NCI-H2227 treated with DMSO at 0.1 percent for 48 hours (cell line): ENCODE measurements at regions not wholly inside any gene's neighbourhood (a gene's known extent, or its start where the extent isn't known, plus 50 kb on each side); places are given as distances from the start of the nearest gene placed in this dataset.

Experiments used
- DNase-seq: peaks from one replicate; lab custom pipeline; 2025; lab: John Stamatoyannopoulos, UW

DNA sequence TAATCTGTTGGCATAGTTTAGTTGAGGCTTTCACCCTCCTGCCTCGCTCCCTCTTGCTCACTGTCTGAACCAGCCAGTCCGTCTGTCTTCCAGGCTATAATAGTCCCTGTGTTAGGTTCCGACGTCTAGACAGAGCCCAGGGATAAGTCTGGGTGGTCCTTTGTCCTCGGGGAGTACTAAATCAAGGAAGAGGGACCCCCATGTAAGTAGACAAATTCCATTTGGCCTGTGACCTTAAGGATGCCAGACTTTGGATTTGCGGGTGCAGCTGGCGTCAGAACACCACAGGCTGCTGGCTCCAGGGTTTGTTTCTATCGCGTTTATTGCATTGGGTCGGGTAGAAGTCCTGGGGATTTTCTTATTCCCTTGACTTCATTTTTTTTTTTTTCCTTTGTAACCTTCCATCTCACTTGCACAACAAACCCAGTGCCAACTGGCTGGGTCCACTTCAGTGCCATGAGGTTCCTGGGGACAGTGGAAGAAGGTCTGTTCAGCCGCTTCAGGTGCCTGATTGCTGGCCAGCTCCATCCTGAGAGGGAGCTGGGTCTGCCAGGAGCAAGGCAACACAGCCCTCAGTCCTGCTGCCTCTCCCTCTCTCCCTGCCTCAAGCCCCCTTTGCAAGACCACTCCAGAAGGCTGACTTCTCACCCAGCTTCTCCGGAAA lies 95.4 kb upstream of the KLHL25 start:
- DNase-seq: no peak

DNA sequence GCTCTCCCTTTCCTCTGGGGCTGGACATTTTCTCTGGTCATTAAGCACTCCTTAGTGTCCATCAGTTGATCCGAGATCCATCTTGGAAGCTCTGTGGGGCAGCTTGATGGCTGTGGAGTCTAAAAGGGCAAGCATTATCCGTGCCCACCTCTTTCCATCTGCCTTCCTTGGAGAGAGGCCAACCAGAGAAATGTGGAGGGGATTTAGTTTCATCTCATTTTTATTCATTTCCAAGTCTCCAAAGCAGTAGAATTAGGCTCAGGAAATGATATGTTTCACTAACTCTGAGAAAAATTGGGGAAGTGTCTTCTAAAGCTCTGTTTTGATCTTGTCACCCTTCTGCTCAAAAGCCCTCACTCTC lies 95.9 kb upstream of the KLHL25 start:
- no peak for DNase-seq

DNA sequence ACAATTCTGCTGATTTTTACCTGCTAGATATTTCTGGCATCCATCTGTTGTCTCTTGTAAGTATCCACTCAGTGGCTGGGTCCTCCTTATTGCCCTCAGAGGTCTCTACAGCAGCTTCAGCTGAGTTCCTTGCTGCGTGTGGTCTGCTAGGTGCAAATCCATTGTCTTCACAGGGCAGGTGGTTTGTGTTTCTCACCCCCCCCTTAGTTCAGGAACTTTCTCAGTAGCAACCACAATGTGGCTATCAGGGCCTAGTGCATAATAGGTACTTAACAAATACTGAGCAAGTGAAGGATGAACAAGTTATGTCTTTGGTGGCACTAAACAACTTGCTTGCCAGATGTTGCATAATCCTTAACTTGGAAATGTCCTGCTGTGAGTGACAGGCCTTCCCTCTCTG lies 96.7 kb upstream of the KLHL25 start:
- no peak for DNase-seq

DNA sequence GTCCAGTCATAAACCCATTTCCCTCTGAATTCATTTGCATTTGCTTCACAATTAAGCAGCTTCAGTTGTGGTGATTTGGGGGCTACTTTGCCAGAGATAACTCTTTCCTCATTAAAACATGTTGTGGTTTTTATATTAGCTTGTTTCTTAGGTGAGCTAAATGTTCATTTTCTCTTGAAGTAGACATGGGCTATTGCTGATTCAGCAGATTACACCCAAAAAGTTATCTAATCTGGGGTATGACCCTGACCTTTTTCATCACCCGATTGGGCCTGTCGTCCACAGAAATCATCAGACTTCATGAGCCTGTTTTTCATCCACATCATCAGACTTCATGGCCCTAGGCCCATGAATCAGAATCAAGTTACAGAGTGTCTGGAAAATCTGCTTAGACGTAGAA lies 97.5 kb upstream of the KLHL25 start:
- DNase-seq: no peak

DNA sequence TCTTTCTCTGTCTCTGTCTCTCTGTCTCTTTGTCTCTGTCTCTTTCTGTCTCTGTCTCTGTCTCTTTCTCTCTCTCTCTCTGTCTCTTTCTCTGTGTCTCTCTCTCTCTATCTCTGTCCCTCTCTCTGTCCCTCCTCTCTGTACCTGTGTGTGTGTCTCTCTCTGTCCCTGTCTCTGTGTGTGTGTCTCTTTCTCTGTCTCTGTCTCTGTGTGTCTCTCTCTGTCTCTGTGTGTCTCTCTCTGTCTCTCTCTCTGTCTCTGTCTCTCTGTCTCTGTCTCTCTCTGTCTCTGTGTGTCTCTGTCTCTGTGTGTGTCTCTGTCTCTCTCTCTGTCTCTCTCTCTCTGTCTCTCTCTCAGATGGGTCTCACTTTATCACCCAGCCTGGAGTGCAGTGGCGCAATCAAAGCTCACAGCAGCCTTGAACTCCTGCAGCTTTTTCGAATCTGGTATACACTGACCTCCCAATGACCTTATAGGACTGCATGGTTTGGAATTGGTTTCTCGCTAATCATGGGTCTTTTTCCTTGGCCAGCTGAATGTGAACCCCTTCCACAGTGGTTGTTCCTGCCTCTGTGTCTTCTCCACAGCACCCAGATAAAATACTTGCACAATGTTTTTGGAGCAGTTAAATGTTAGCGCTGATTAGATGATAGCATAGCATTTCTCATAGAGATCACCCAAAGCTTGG lies 102.6 kb upstream of the KLHL25 start:
- DNase-seq: no peak

DNA sequence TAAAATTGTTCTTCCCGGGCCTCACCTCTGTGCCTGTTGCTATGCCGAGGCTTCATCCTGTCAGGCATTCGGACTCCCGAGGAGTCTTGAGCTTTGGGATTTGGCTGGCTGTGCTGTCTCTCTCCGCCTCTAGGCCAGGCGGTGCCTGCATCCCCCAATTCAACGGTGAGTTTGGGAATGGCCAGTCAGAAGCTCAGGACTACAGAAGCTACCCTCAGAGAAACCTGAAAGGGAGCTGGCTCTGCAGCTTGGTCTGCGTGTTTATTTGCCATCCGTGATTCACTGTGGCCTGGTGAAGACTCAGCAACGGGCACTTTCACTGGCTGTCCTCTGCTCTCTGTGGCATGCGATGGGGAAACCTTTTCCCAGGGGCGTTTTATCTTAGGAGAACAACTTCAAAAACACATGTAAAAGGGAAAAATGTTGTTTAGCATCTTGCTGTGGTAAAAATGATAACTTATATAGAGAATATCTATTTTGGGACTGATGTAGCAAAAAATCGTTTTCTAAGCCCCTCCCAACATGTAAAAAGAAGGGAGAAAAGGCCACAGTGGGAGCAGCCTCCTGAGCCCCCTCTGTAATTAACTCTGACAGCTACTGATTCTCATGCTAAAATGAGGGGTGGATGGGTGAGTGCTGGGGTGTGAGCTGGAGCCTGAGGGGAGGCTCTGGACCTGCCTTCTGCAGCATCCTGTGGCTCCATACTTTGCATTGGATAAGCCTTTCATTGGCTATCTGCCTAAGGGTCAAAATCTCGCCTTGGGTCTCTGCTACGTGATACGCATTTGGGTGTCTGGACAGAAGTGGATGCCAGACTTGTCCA lies 103.4 kb upstream of the KLHL25 start:
- no peak for DNase-seq

DNA sequence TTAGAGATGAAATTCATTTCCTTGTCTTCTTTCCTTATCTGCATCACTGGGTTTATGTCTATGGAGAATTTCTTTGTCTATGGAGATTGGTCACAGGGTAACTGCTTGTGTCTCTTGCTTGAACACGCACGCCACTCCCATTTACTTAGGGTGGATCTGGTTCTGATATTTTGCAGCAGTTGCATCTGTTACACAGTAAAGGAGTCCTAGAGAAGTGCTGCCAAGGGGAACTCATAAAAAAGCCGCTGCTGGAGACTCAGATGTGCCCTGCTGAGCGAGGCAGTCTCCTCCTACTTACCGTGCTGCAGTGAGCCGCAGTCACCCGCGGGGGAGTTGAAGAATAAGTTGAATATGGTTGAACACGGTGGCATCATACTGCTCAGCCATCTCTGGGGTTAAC lies 105.2 kb upstream of the KLHL25 start:
- DNase-seq: no peak

DNA sequence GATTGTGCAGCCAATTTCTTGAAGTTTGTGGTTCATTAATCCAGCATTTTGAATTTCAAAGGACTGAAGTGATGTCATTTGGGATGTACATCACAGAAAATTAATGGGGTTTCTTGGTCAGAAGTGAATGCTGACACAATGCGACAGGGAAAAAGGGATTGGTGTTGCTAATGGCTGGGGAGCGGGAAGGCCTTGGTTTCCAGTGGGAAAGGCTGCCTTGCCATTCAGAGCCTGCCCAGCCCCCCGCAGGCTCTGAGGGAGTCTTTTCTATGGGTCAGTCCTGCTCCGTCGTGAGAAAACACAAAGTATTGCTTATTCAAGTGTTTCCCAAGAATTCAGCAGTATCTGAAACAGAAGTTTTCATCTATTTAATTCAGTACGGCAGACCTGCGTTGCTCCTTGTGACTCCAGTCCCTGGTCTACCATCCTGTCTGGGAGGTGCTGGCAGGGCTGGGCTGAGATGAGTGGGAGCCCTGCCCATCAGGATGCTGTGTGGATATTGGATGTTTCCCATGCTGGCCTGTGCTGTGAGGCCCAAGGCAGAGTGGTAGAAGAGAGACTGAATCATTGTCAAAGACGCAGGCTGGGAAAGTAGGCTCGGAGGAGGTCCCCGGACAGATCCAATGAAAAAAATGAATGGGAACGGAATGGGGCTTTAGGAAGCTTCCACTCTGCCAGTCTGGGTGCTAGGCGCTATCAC lies 111.2 kb upstream of the KLHL25 start:
- no peak for DNase-seq

DNA sequence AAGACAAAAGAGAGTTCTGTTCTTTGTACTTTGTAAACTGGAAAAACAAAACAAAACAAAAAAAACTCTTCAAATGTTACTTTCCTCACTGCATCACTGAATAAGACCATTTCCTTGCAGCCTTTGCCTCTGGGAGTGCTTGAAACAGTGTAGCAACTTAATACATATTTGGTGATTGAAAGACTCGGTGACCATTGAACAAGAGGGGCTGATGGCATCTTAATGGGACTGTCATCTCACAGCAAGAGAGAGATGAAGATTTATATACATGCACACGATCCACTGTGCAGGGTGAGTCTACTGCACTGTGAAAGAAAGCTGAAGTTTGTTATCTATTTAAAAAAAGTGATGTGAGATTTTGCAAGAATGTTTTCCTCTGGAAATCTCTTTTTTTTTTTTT lies 111.9 kb upstream of the KLHL25 start:
- DNase-seq: no peak

DNA sequence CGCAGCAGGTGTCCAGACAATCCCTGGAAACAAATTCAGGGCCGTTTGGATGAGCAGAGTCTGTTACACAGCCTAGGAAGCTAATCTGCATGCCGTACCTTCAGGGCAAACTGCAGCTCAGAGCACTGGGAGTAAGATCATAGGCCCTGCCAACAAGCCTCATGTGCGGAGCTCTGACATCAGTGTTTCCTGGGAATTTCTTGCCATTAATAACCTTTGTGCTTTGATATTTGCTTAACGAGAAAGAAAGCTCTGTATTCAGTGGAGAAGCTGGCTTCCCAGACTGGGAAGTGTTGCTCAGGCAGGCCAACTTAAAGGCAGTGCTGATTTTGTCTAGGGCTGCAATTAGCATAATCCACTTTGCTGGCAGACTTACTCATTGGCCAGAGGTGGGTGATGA lies 116.1 kb upstream of the KLHL25 start:
- DNase-seq: no peak

DNA sequence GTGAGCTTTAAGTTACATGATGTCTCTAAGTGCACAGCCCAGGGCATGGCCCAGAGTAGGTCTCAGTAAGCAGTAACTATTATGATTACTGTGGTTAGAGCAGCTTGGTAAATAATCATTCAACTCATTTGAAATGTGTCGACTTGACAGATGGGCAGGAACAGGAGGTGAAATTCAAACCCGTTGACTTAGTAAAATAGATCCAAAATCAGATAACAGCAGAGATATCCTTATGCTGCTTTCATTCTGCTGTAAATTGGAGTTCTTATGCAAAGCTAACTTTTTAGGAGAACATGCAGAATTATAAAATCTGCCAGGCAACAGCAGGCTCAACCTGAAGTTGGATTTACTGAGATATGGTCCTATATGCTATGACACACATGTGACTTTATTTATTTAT lies 118.7 kb upstream of the KLHL25 start:
- no peak for DNase-seq

DNA sequence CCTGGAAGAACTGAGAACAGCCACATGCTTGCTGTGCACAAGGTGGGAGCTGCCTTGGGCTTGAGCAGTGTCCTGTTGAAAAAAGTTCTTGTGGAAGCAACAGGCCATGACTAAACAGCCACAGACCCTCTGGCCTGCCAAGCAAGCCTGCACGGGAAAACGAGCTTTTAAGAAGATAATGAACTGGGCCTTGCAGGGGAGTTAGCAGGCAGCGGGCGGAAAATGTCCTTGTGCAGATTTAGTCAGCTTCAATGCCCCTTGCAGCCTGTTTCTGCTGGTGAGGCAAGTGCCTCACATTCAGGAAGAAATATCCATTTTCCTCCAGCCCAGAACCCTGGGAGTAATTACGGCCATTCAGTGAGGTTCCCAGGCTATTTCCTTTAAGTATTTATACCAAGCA lies 126.2 kb upstream of the KLHL25 start:
- no peak for DNase-seq

DNA sequence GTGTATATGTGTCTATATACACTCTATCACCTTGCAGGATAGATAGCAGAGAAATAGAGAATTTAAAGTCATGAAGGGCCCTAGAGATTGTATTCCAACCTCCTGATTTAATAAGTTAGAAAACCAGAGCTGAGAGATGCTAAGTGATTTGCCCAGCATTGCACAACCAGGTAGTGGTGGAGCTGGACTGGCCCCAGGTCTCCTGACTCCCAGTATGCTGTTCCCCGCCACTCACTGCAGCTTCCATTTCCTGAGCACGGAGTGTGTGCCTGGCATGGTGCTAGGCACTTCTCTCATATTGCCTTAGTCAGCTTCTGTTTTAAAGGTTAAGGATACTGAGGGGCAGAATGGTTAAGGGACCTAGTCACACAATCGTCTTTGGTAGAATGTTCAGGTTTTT lies 129.4 kb upstream of the KLHL25 start:
- DNase-seq: no peak

DNA sequence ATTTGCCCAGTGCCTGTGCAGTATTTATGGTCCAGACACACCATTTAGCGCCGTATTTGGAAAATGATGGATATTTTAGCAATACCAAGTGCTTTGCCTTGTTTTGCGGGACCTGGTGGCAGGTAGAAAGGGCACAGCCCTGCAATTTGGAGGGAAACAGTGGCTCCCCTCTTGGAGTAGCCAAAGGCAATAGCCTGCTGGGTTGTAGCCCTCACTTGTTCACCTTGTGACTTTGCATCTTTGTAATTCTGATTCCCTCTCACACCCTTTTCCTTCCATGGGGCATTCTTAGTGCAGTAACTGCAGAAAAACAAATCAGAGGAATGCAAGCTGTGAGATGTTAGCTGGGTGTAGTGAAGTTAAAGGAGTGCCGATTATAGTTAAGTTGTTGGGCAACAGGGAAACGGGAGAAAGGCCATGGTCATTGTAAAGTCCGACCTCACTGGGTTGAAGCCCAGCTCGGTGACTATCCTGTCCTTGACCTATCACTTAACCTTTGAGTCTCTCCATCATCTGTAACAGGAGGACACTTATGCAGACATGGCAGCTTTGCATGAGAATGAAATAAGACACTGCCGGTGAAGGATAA lies 131.0 kb upstream of the KLHL25 start:
- no peak for DNase-seq

DNA sequence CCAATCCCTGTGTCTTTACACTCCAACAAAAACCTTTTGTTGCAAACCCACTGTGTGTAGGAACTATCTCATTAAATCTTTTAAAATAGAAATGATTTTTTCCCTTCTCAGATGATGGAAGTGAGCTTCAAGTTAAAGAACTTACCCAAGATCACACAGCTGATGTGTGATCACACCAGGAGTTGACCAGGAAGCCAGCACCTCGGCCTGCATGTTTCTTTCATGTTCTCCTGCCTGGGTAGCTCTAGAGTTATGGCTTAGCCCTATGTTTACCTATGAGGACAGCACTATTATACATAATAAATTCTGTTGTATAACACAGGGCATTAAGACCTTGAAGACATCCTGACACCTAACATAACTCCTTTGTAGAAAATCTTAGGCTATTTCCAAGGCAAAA lies 132.1 kb upstream of the KLHL25 start:
- DNase-seq: no peak

DNA sequence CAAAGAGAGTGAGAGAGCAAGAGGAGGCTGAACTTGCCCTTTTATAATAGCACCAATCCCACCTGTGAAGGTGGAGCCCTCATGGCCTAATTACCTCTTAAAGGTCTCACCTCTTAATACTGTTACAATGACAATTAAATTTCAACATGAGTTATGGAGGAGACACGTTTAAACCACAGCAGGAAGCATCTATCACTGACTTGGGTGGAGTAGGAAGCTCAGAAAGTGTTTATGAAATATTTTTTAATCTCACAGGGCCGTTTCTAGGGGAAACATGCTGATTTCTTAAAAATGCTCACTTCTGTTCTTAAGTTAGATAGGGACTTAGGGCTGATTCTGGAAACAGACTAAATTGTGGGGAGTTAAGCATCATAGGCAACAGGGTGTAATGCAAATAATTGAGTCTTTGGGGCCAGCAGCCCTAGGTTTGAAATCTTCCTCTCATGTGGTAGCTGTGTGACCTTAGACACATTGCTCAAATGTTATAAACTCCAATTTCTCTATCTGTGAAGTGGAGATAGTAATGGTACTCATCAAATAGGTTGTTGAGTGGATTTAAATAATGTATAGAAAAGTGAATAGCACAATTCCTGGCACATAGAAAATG lies 133.3 kb upstream of the KLHL25 start:
- no peak for DNase-seq

DNA sequence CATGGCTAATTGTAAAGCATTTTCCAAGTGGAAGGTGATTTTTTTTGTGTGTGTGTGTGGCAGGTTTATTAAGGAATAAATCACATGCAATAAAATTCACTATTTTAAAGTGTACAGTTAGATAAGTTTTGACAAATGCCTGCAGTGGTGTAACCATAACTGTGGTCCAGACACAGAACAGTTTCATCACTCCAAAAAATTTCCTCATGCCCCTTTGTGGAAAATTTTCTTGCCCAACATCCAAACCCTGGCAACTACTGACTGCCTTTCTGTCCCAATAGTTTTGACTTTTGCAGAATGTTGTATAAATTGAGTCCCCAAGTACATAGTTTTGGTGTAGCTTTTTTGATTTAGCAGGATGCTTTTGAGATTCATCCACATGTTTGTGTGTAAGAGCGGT lies 135.1 kb upstream of the KLHL25 start:
- DNase-seq: no peak

DNA sequence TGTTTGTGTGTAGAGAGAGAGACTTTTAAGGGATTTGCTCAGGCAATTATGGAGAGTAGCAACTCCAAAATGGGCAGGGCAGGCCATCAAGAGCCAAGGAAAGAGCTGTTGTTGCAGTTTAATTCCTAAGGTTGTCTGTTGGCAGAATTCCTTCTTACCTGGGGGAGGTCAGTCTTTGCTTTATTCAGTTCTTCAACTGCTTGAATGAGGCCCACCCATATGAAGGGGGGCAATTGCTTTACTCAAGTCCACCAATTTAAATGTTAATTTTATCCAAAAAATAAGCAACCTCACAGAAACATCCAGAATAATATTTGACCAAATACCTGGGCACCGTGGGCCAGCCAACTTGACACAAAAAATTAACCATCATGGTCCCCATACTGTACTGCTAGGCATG lies 137.7 kb upstream of the KLHL25 start:
- no peak for DNase-seq

DNA sequence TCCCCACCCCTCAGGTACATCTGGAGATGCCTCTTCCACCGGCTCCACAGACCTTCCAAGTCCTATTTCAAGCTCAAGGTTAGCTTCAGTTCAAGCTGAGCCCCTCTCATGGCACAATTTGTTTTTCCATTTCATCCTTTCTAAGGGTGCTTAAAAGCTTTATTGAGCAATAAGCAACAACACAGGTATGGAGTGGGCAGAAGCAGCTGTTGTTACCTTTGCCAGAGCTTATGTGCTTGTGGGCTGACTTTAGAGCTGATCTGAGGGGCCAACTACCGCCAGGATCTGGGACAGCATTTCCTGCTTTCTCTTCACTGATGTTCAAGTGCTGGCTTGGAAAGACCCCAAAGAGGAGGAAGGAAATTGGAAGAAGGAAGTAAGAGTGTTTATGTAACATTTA lies 140.0 kb upstream of the KLHL25 start:
- DNase-seq: no peak

DNA sequence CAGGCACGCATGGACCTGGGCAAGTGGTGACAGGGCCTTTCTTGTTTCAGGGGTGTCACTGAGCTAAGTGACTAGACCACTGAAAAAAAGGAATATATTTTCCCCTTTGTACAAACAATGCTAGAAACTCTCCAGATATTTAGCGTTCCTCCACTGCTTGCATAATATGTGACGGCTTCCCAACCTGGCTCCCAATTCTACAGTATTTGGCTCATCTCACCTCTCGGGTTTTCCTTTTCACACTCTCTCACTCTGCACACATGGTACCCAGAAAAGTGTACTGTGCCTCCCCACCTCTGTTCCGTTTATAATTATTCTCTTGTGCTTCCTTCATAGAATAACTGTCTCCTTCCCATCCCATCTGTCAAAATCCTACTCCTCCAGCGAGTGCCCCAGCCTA lies 140.5 kb upstream of the KLHL25 start:
- DNase-seq: no peak

DNA sequence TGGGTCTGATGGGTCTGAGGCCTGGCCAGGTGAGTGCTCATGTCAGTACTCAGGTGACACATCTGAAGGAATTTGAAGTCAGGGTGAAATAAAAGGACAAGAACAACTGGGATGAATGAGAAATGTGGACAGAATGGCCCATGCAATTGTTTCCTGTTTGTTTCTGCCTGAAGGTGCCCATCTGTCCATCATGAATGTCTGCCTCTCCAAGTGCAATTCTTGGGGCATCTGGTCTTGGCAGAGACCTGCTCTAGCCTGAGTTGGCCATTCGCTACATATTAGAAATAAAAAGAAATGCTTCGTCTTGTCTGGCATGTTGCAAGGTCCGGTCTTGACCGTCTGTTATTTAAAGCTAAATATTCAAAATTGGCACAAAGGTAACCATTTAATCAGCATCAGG lies 142.0 kb upstream of the AGBL1 start:
- DNase-seq: no peak
